HUDEP-2 (cell line): ENCODE measurements at regions not wholly inside any gene's neighbourhood (a gene's known extent, or its start where the extent isn't known, plus 50 kb on each side); places are given as distances from the start of the nearest gene placed in this dataset.

ENCODE experiments used
- DNase-seq, 76 experiments: peaks; one replicate each; lab custom pipeline; 2025; ENCODE audit not compliant: unreplicated experiment in 76 of 76; lab: John Stamatoyannopoulos, UW

- no peak for DNase-seq
Observed at GRCh38 chr6:137815692-137816091, 51.4 kb upstream of the TNFAIP3 start.

- no peak for DNase-seq
Observed at GRCh38 chr6:137816133-137816579, 50.9 kb upstream of the TNFAIP3 start.

DNA sequence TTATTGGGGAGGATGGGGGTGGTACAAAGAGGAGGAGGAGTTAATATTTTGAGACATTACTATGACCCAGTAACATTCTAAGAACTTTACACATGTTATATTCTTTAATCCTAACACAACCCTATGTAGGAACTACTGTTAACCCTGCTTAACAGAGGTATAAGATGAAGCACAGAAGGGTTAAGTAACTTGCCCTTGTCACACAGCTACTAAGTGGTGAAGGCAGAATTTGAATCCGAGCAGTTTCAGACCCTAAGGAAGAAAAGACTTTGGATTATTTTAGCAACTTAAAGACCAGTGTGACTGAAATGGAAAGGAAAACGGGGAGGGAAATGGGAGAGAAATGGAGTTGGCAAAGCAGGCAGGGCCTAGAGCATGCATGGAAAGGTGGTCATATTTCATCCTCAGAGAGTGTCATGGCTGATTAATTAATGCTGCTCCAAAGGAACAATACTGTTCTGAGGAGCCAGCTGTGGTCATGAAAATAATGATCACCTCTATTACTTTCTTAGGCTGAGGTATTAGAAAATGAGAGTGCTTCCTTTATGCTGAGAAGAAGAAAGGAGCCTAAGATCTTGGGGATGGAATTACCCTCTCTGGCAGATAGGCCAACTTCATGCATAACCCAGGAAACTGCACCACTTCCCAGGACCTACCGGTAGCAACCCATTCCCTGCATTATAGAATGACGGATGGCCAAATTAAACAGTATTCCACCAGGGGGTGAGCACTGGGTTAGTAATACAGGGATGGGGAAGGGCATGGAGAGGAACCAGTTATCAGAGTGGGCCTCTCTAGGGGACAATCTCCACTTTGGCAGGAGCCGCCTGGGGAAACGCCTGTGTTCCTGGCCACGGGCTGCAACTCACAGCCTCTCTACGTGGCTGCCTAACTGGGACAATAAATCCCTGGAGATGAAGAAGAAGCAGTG, 50.1 kb upstream of the TNFAIP3 start:
- no peak for DNase-seq
